H1 (cell line): ENCODE measurements at regions not wholly inside any gene's neighbourhood (a gene's known extent, or its start where the extent isn't known, plus 50 kb on each side); places are given as distances from the start of the nearest gene placed in this dataset.

ENCODE experiments used
- ATF3 ChIP-seq: IDR thresholded peaks from 2 replicates; pipeline ENCODE4 v1.6.1; 2011; ENCODE audit warnings: low read depth, mild to moderate bottlenecking, low read length; ENCODE audit not compliant: insufficient read depth
- BCL11A ChIP-seq, 2 experiments: IDR thresholded peaks; one replicate each; pipeline ENCODE4 v1.6.1; 2011; ENCODE audit warnings: low read depth in 2 of 2, low read length in 2 of 2, mild to moderate bottlenecking in 2 of 2
- CTCF ChIP-seq, 3 experiments: IDR thresholded peaks; 1 replicate in 2 of 3; 2 replicates in 1 of 3; pipeline versions ENCODE4 v1.5.1 to v1.6.1; 2011; ENCODE audit warnings: low read length in 3 of 3, mild to moderate bottlenecking in 3 of 3, inconsistent platforms in 2 of 3, low read depth in 1 of 3, moderate library complexity in 1 of 3; ENCODE audit not compliant: insufficient read depth in 1 of 3; ENCODE audit errors: control extremely low read depth in 1 of 3
- EGR1 ChIP-seq: IDR thresholded peaks from 2 replicates; pipeline ENCODE4 v1.6.1; 2011; ENCODE audit warnings: low read depth, low read length, borderline replicate concordance
- KDM5A ChIP-seq: fragments of 200-600 bp; IDR thresholded peaks from 2 replicates; pipeline ENCODE4 v1.7.1; 2012; ENCODE audit warnings: mild to moderate bottlenecking, low read length, inconsistent platforms, mixed read lengths
- RAD21 ChIP-seq, 2 experiments: IDR thresholded peaks in 1 of 2; conservative IDR thresholded peaks in 1 of 2; 2 replicates each; pipeline ENCODE4 v1.6.1; 2011; ENCODE audit warnings: low read depth in 2 of 2, low read length in 2 of 2, improper control_type of control experiment in 1 of 2, inconsistent platforms in 1 of 2, mild to moderate bottlenecking in 1 of 2, moderate library complexity in 1 of 2
- SP2 ChIP-seq: IDR thresholded peaks from 2 replicates; pipeline ENCODE4 v1.6.1; 2012; ENCODE audit warnings: mild to moderate bottlenecking, low read length, inconsistent platforms

GRCh38 chr2:8312861-8313830 lies 368.7 kb upstream of the ID2 start (continued):
- TF ChIP-seq CTCF (IDR thresholded peaks at IDR 0.05; ENCODE audit: control extremely low read depth in 1 of 3, insufficient read depth in 1 of 3, low read depth in 1 of 3, low read length in 3 of 3) (no peak), RAD21 (IDR thresholded peaks at IDR 0.05 in 1 of 2, conservative IDR thresholded peaks at IDR 0.05 in 1 of 2; ENCODE audit: low read depth in 2 of 2, low read length in 2 of 2) (no peak), BCL11A (IDR thresholded peaks at IDR 0.05; ENCODE audit: low read depth in 2 of 2, low read length in 2 of 2) (no peak), ATF3 (no peak), SP2 (no peak), KDM5A (no peak), EGR1 (no peak)
